ENCODE measurements at regions not wholly inside any gene's neighbourhood (a gene's known extent, or its start where the extent isn't known, plus 50 kb on each side); places are given as distances from the start of the nearest gene placed in this dataset.

- Histone ChIP-seq H3K9me3 (ENCODE audit: control insufficient read depth in 2 of 2, insufficient read depth in 1 of 2, low read depth in 1 of 2, low read length in 1 of 2) (no peaks in the 10 kb centered on the region), H3K27ac (ENCODE audit: low read depth in 2 of 2, low read length in 1 of 2) (no peak overlapping the region), H3K27me3 (ENCODE audit: control insufficient read depth in 1 of 2, insufficient read depth in 2 of 2, low read length in 2 of 2) (no peaks in the 10 kb centered on the region), H3K4me1 (ENCODE audit: control insufficient read depth in 2 of 2, insufficient read depth in 2 of 2, low read length in 1 of 2) (no peaks in the 10 kb centered on the region), H3K36me3 (ENCODE audit: control insufficient read depth in 2 of 2, insufficient read depth in 2 of 2, low read length in 1 of 2) (no peaks in the 10 kb centered on the region), H3K4me3 (ENCODE audit: low read depth in 1 of 2, low read length in 2 of 2) (no peak overlapping the region)
- WGBS, 2 donors: 49 to 74% methylated on average over 1 of the region's 1 CpG
These were observed 224.5 kb upstream of the TAPT1 start for GRCh38 chr4:16450724-16451123.

DNA sequence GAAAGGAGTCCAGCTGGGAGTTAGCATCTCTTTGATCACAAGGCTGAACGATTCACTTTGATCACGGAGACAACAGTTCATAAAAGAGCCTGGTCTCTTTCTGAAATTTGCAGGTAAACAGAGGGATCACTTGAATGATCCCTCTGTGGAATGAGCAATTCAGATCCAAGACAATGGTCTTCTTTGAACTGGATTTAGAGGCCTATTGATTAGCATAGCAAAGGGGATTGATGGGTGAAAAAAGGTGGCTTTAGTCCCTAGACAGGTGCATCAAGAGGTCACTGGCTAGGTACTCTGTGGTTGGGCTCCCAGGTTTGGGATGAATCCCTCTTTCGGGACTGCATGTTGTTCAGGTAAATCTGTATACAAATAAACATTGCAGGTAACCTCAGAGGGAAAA, 223.8 kb upstream of the TAPT1 start:
- no peaks in the 10 kb centered on the region for H3K27me3 ChIP-seq (ENCODE audit: control insufficient read depth in 1 of 2, insufficient read depth in 2 of 2, low read length in 2 of 2)
- no peak overlapping the region for H3K27ac ChIP-seq (ENCODE audit: low read depth in 2 of 2, low read length in 1 of 2)
- H3K4me3 ChIP-seq (ENCODE audit: low read depth in 1 of 2, low read length in 2 of 2): no peak overlapping the region
- H3K9me3 ChIP-seq (ENCODE audit: control insufficient read depth in 2 of 2, insufficient read depth in 1 of 2, low read depth in 1 of 2, low read length in 1 of 2): no peaks in the 10 kb centered on the region
- no peaks in the 10 kb centered on the region for H3K36me3 ChIP-seq (ENCODE audit: control insufficient read depth in 2 of 2, insufficient read depth in 2 of 2, low read length in 1 of 2)
- WGBS, 2 donors: 61 to 66% methylated on average over 3 of the region's 3 CpGs
- no peaks in the 10 kb centered on the region for H3K4me1 ChIP-seq (ENCODE audit: control insufficient read depth in 2 of 2, insufficient read depth in 2 of 2, low read length in 1 of 2)

DNA sequence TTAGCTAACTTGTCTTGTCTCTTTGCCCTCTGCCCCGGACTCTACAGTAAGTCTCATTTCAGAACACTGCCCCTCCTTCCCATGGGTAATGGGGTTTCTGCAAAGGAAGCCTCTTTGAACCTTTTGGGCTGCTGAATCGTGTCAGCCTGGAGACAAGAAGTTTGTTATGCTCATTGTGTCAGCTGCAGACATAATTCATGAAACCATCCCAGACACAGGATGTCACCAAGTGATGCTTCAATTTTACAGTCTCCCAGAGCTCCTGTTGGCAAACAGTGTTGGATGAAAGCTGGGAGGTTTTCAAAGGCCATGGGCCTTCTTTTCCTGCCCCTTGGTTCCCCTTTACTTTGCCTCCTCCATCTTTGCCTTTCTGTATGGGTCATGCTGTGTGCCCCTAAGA, 223.1 kb upstream of the TAPT1 start:
- 63 to 67% methylated on average over 2 of the region's 2 CpGs for WGBS, 2 donors
- Histone ChIP-seq H3K27me3 (ENCODE audit: control insufficient read depth in 1 of 2, insufficient read depth in 2 of 2, low read length in 2 of 2) (no peaks in the 10 kb centered on the region), H3K4me1 (ENCODE audit: control insufficient read depth in 2 of 2, insufficient read depth in 2 of 2, low read length in 1 of 2) (no peaks in the 10 kb centered on the region), H3K4me3 (ENCODE audit: low read depth in 1 of 2, low read length in 2 of 2) (no peak overlapping the region), H3K36me3 (ENCODE audit: control insufficient read depth in 2 of 2, insufficient read depth in 2 of 2, low read length in 1 of 2) (no peaks in the 10 kb centered on the region), H3K9me3 (ENCODE audit: control insufficient read depth in 2 of 2, insufficient read depth in 1 of 2, low read depth in 1 of 2, low read length in 1 of 2) (no peaks in the 10 kb centered on the region), H3K27ac (ENCODE audit: low read depth in 2 of 2, low read length in 1 of 2) (no peak overlapping the region)

DNA sequence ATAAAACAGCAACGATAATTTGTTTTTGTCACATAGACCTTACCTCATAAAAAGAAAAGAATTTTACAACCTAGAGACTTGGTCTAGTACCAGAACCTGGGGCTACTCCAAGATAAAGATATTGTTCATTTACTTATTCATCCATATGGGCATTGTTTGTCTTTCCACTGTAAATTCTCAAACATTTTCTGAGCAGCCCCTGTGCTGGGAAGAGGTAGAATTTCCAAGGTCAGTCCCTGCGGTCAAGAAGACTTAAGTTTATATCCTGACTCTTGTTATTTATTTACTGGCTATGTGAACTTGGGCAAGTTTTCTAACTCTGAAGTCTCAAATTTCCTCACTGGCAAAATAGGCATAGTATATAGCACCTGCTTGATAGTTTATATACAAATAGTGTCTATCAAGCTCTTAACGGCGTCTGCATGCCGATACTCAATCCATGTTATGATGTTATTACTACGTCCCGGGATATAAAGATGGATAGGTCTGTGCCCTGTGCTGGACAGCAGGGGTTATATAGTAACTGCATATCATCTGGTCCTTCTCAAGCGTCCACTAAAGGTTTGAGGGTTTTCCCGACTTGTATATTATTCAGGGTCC, 222.1 kb upstream of the TAPT1 start:
- H3K4me1 ChIP-seq (ENCODE audit: control insufficient read depth in 2 of 2, insufficient read depth in 2 of 2, low read length in 1 of 2): no peaks in the 10 kb centered on the region
- WGBS, 2 donors: 74 to 87% methylated on average over 9 of the region's 9 CpGs
- no peak overlapping the region for H3K27ac ChIP-seq (ENCODE audit: low read depth in 2 of 2, low read length in 1 of 2)
- no peaks in the 10 kb centered on the region for H3K27me3 ChIP-seq (ENCODE audit: control insufficient read depth in 1 of 2, insufficient read depth in 2 of 2, low read length in 2 of 2)
- H3K36me3 ChIP-seq (ENCODE audit: control insufficient read depth in 2 of 2, insufficient read depth in 2 of 2, low read length in 1 of 2): no peaks in the 10 kb centered on the region
- H3K9me3 ChIP-seq (ENCODE audit: control insufficient read depth in 2 of 2, insufficient read depth in 1 of 2, low read depth in 1 of 2, low read length in 1 of 2): no peaks in the 10 kb centered on the region
- no peak overlapping the region for H3K4me3 ChIP-seq (ENCODE audit: low read depth in 1 of 2, low read length in 2 of 2)

DNA sequence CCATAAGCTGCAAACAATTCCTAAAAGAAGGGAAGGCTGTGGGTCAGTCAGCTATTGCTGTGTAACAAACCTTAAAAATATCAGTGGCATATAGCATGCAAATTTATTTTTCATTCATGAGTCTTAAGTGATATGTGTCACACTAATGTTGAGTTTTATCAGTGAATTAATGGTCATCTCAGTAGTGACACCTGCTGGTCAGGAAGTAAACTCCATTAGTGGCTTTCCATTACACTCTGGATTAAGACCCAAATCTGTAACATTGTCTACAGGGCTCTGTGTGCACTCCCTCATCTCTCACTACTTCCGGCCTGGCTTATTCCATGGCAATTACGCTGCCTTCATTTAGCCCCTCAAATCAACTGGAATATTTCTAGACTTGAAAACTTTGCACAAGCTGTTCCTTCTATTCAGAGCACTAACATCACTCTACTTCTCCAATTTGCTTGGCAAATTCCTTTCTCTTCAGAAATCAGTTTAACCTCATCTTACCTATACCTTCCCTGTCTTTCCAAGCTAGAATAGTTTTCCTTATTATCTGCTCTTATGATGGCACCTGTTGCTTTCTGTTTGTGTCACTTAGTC, 217.3 kb upstream of the TAPT1 start:
- H3K9me3 ChIP-seq (ENCODE audit: control insufficient read depth in 2 of 2, insufficient read depth in 1 of 2, low read depth in 1 of 2, low read length in 1 of 2): no peaks in the 10 kb centered on the region
- 51 to 68% methylated on average over 2 of the region's 2 CpGs for WGBS, 2 donors
- no peaks in the 10 kb centered on the region for H3K27me3 ChIP-seq (ENCODE audit: control insufficient read depth in 1 of 2, insufficient read depth in 2 of 2, low read length in 2 of 2)
- H3K36me3 ChIP-seq (ENCODE audit: control insufficient read depth in 2 of 2, insufficient read depth in 2 of 2, low read length in 1 of 2): no peaks in the 10 kb centered on the region
- H3K4me1 ChIP-seq (ENCODE audit: control insufficient read depth in 2 of 2, insufficient read depth in 2 of 2, low read length in 1 of 2): no peaks in the 10 kb centered on the region
- no peak overlapping the region for H3K27ac ChIP-seq (ENCODE audit: low read depth in 2 of 2, low read length in 1 of 2)
- no peak overlapping the region for H3K4me3 ChIP-seq (ENCODE audit: low read depth in 1 of 2, low read length in 2 of 2)

GRCh38 chr4:16442296-16442695, 216.0 kb upstream of the TAPT1 start:
- Histone ChIP-seq H3K4me3 (ENCODE audit: low read depth in 1 of 2, low read length in 2 of 2) (no peak overlapping the region), H3K27me3 (ENCODE audit: control insufficient read depth in 1 of 2, insufficient read depth in 2 of 2, low read length in 2 of 2) (no peaks in the 10 kb centered on the region), H3K36me3 (ENCODE audit: control insufficient read depth in 2 of 2, insufficient read depth in 2 of 2, low read length in 1 of 2) (no peaks in the 10 kb centered on the region), H3K4me1 (ENCODE audit: control insufficient read depth in 2 of 2, insufficient read depth in 2 of 2, low read length in 1 of 2) (no peaks in the 10 kb centered on the region), H3K9me3 (ENCODE audit: control insufficient read depth in 2 of 2, insufficient read depth in 1 of 2, low read depth in 1 of 2, low read length in 1 of 2) (no peaks in the 10 kb centered on the region), H3K27ac (ENCODE audit: low read depth in 2 of 2, low read length in 1 of 2) (no peak overlapping the region)
- 49 to 63% methylated on average over 1 of the region's 1 CpG for WGBS, 2 donors

DNA sequence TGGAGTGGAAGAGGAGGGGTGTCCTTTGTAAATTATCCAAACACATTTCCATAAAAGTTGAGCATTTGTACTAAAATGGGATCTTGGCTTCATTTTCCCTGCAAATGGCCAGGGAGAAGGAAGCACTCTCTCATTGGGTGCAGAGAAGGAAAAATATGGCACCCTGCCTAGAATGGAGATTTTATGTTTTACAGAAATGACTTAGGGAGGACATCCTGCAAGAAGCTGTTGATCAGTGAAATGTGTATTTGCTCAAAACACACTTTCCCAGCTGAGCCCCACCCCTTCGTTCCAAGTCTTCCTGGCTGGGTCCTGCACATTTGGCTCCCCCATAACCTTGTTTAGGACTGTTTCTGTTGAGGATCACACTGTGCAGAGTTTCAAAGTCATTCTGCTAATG, 213.5 kb upstream of the TAPT1 start:
- no peak overlapping the region for H3K4me3 ChIP-seq (ENCODE audit: low read depth in 1 of 2, low read length in 2 of 2)
- no peaks in the 10 kb centered on the region for H3K4me1 ChIP-seq (ENCODE audit: control insufficient read depth in 2 of 2, insufficient read depth in 2 of 2, low read length in 1 of 2)
- H3K9me3 ChIP-seq (ENCODE audit: control insufficient read depth in 2 of 2, insufficient read depth in 1 of 2, low read depth in 1 of 2, low read length in 1 of 2): no peaks in the 10 kb centered on the region
- H3K36me3 ChIP-seq (ENCODE audit: control insufficient read depth in 2 of 2, insufficient read depth in 2 of 2, low read length in 1 of 2): no peaks in the 10 kb centered on the region
- H3K27me3 ChIP-seq (ENCODE audit: control insufficient read depth in 1 of 2, insufficient read depth in 2 of 2, low read length in 2 of 2): no peaks in the 10 kb centered on the region
- 54 to 61% methylated on average over 1 of the region's 1 CpG for WGBS, 2 donors
- H3K27ac ChIP-seq (ENCODE audit: low read depth in 2 of 2, low read length in 1 of 2): no peak overlapping the region

- H3K4me1 ChIP-seq (ENCODE audit: control insufficient read depth in 2 of 2, insufficient read depth in 2 of 2, low read length in 1 of 2): no peaks in the 10 kb centered on the region
- no peak overlapping the region for H3K4me3 ChIP-seq (ENCODE audit: low read depth in 1 of 2, low read length in 2 of 2)
- H3K27me3 ChIP-seq (ENCODE audit: control insufficient read depth in 1 of 2, insufficient read depth in 2 of 2, low read length in 2 of 2): no peaks in the 10 kb centered on the region
- H3K27ac ChIP-seq (ENCODE audit: low read depth in 2 of 2, low read length in 1 of 2): no peak overlapping the region
- no peaks in the 10 kb centered on the region for H3K9me3 ChIP-seq (ENCODE audit: control insufficient read depth in 2 of 2, insufficient read depth in 1 of 2, low read depth in 1 of 2, low read length in 1 of 2)
- no peaks in the 10 kb centered on the region for H3K36me3 ChIP-seq (ENCODE audit: control insufficient read depth in 2 of 2, insufficient read depth in 2 of 2, low read length in 1 of 2)
These were observed 212.7 kb upstream of the TAPT1 start for GRCh38 chr4:16438986-16439385.

DNA sequence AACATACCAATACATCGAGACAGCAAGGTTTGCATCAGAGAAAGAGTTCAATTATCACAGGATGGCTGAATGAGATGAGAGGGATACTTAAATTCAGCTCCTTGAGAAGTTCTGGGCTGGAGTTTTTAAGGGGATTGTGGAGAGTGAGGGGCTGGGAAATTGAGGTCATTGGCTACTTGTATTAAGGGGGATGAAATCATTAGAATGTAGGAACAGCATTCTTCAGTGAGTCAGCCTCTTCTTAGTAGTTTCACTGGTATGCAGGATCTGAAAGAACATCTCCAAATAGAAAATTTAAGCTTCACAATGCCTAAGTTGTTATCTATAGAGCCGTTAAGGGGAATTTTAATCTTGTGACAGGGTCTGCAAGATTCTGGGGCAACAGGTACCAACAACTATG, 211.6 kb upstream of the TAPT1 start:
- 84 to 86% methylated on average over 2 of the region's 2 CpGs for WGBS, 2 donors
- Histone ChIP-seq H3K27me3 (ENCODE audit: control insufficient read depth in 1 of 2, insufficient read depth in 2 of 2, low read length in 2 of 2) (no peaks in the 10 kb centered on the region), H3K4me3 (ENCODE audit: low read depth in 1 of 2, low read length in 2 of 2) (no peak overlapping the region)

DNA sequence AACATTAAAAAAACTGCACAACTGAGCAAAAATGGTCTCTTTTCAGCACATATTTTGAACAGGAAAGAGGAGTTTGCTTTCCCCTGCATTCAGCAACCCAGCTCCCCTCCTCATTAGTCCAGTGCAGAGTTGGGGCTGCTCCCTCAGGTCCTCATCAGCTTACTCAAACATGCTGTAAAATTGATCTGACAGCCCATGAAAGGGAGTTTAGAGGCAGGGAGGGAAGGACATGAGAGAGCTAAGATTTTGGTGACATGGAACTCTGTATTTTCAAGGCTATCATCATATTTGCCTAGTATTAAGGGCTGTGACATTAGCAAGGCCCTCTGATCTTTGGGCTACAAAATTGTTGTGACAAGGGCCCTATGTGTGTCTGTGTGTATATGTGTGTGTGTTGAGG, 205.6 kb upstream of the TAPT1 start:
- H3K9me3 ChIP-seq (ENCODE audit: control insufficient read depth in 2 of 2, insufficient read depth in 1 of 2, low read depth in 1 of 2, low read length in 1 of 2): no peaks in the 10 kb centered on the region
- no peaks in the 10 kb centered on the region for H3K36me3 ChIP-seq (ENCODE audit: control insufficient read depth in 2 of 2, insufficient read depth in 2 of 2, low read length in 1 of 2)
- H3K4me1 ChIP-seq (ENCODE audit: control insufficient read depth in 2 of 2, insufficient read depth in 2 of 2, low read length in 1 of 2): no peaks in the 10 kb centered on the region
- no peak overlapping the region for H3K4me3 ChIP-seq (ENCODE audit: low read depth in 1 of 2, low read length in 2 of 2)
- no peak overlapping the region for H3K27ac ChIP-seq (ENCODE audit: low read depth in 2 of 2, low read length in 1 of 2)
- H3K27me3 ChIP-seq (ENCODE audit: control insufficient read depth in 1 of 2, insufficient read depth in 2 of 2, low read length in 2 of 2): no peaks in the 10 kb centered on the region

More for the DNA sequence above, 211.6 kb upstream of the TAPT1 start:
- Histone ChIP-seq H3K27ac (ENCODE audit: low read depth in 2 of 2, low read length in 1 of 2) (no peak overlapping the region), H3K4me1 (ENCODE audit: control insufficient read depth in 2 of 2, insufficient read depth in 2 of 2, low read length in 1 of 2) (no peaks in the 10 kb centered on the region), H3K36me3 (ENCODE audit: control insufficient read depth in 2 of 2, insufficient read depth in 2 of 2, low read length in 1 of 2) (no peaks in the 10 kb centered on the region), H3K9me3 (ENCODE audit: control insufficient read depth in 2 of 2, insufficient read depth in 1 of 2, low read depth in 1 of 2, low read length in 1 of 2) (no peaks in the 10 kb centered on the region)

Data from esophagus (tissue), 2 donors.